HG02840 (cell line): ENCODE measurements at regions not wholly inside any gene's neighbourhood (a gene's known extent, or its start where the extent isn't known, plus 50 kb on each side); places are given as distances from the start of the nearest gene placed in this dataset.
"Not testable (repeated sequence)": the region's sequence is repeated elsewhere in the genome, so short reads cannot be mapped to it uniquely, and the experiment has no call there.

Experiments
- ATAC-seq: cut with Tn5 transposase; IDR thresholded peaks from one replicate; pipeline ENCODE4 v1.9.1; 2021; ENCODE audit warnings: mild to moderate bottlenecking, moderate library complexity, moderate number of reproducible peaks; ENCODE audit not compliant: unreplicated experiment, low FRiP score

GRCh38 chr4:118494437-118494836 lies 141.6 kb upstream of the PRSS12 start:
- ATAC-seq = not testable (repeated sequence)

GRCh38 chr4:118502967-118503366 lies 150.2 kb upstream of the PRSS12 start:
- ATAC-seq = not testable (repeated sequence)

- ATAC-seq = not testable (repeated sequence)
These were observed 152.1 kb upstream of the PRSS12 start for GRCh38 chr4:118504927-118505326.

GRCh38 chr4:118505491-118505890 lies 152.7 kb upstream of the PRSS12 start:
- ATAC-seq = not testable (repeated sequence)

GRCh38 chr4:118512870-118513269 lies 160.1 kb upstream of the PRSS12 start:
- ATAC-seq = not testable (repeated sequence)

- not testable (repeated sequence) for ATAC-seq
These were observed 161.5 kb upstream of the PRSS12 start for GRCh38 chr4:118514332-118514731.

- not testable (repeated sequence) for ATAC-seq
These were observed 163.3 kb upstream of the PRSS12 start for GRCh38 chr4:118516107-118516506.

- not testable (repeated sequence) for ATAC-seq
These were observed 155.1 kb upstream of the METTL14 start for GRCh38 chr4:118530107-118530506.

GRCh38 chr4:118531947-118532346 lies 153.2 kb upstream of the METTL14 start:
- not testable (repeated sequence) for ATAC-seq

- not testable (repeated sequence) for ATAC-seq
These were observed 149.4 kb upstream of the METTL14 start for GRCh38 chr4:118535788-118536187.

- ATAC-seq = not testable (repeated sequence)
These were observed 145.6 kb upstream of the METTL14 start for GRCh38 chr4:118539412-118540077.

- not testable (repeated sequence) for ATAC-seq
These were observed 128.6 kb upstream of the METTL14 start for GRCh38 chr4:118556576-118556975.

- no peak for ATAC-seq
These were observed 127.8 kb upstream of the METTL14 start for GRCh38 chr4:118557298-118557851.

- ATAC-seq = not testable (repeated sequence)
These were observed 127.0 kb upstream of the METTL14 start for GRCh38 chr4:118558188-118558587.

GRCh38 chr4:118561559-118561958 lies 123.6 kb upstream of the METTL14 start:
- ATAC-seq = not testable (repeated sequence)

GRCh38 chr4:118566003-118566513 lies 119.1 kb upstream of the METTL14 start:
- ATAC-seq = peak; percentile 69

GRCh38 chr4:118572991-118573390 lies 112.2 kb upstream of the METTL14 start:
- not testable (repeated sequence) for ATAC-seq

GRCh38 chr4:118574251-118574913 lies 110.8 kb upstream of the METTL14 start:
- not testable (repeated sequence) for ATAC-seq

- ATAC-seq = not testable (repeated sequence)
These were observed 110.1 kb upstream of the METTL14 start for GRCh38 chr4:118575057-118575456.

GRCh38 chr4:118575726-118576125 lies 109.5 kb upstream of the METTL14 start:
- ATAC-seq = not testable (repeated sequence)

- not testable (repeated sequence) for ATAC-seq
These were observed 108.4 kb upstream of the METTL14 start for GRCh38 chr4:118576709-118577219.
